Keratinocyte (primary cell): ENCODE measurements at regions not wholly inside any gene's neighbourhood (a gene's known extent, or its start where the extent isn't known, plus 50 kb on each side); places are given as distances from the start of the nearest gene placed in this dataset.

Experiments used
- DNase-seq: peaks from one replicate; pipeline ENCODE4 v3.0.0-alpha.2; 2011; ENCODE audit warnings: low read depth, missing footprints, low spot score
- FAIRE-seq: peaks from 2 replicates; lab custom pipeline; 2011; peaks lifted over from hg19 to GRCh38; lab: Jason Lieb, UNC
- H2AFZ ChIP-seq: 2 replicates; pipeline ENCODE4 v1.6.0; 2012; ENCODE audit warnings: low read length, control low read depth, inconsistent platforms; ENCODE audit not compliant: control insufficient read depth
- H3K27ac ChIP-seq: 2 replicates; pipeline ENCODE4 v1.5.1; 2011; ENCODE audit warnings: low read length; ENCODE audit not compliant: control insufficient read depth, insufficient read depth
- H3K27me3 ChIP-seq: 3 replicates; pipeline ENCODE4 v1.6.0; 2011; ENCODE audit warnings: low read length; ENCODE audit not compliant: control insufficient read depth, insufficient read depth; ENCODE audit errors: extremely low read depth
- H3K36me3 ChIP-seq, 2 experiments: 2 replicates in 1 of 2; 3 replicates in 1 of 2; pipeline ENCODE4 v1.5.1; 2011; ENCODE audit warnings: low read length in 2 of 2, mild to moderate bottlenecking in 1 of 2; ENCODE audit not compliant: control insufficient read depth in 2 of 2, insufficient read depth in 2 of 2; ENCODE audit errors: extremely low read depth in 1 of 2
- H3K4me1 ChIP-seq: 3 replicates; pipeline ENCODE4 v1.5.1; 2011; ENCODE audit warnings: low read length; ENCODE audit not compliant: control insufficient read depth, insufficient read depth; ENCODE audit errors: extremely low read depth
- H3K4me2 ChIP-seq: 3 replicates; pipeline ENCODE4 v1.6.0; 2011; ENCODE audit warnings: low read depth, low read length; ENCODE audit not compliant: control insufficient read depth, insufficient read depth; ENCODE audit errors: extremely low read depth
- H3K4me3 ChIP-seq, 3 experiments: fragments of 200-600 bp in 1 of 3; sonication (generic) in 1 of 3; 2 replicates in 2 of 3; 3 replicates in 1 of 3; pipeline ENCODE4 v1.5.1; 2011 to 2016; ENCODE audit warnings: low read length in 3 of 3, mild to moderate bottlenecking in 3 of 3, control low read depth in 2 of 3, inconsistent platforms in 1 of 3, low read depth in 1 of 3, mixed read lengths in 1 of 3, mixed run types in 1 of 3, moderate library complexity in 1 of 3; ENCODE audit not compliant: control insufficient read depth in 2 of 3, insufficient read depth in 2 of 3; ENCODE audit errors: extremely low read depth in 1 of 3
- H3K79me2 ChIP-seq: 2 replicates; pipeline ENCODE4 v1.6.0; 2012; ENCODE audit warnings: low read length; ENCODE audit not compliant: control insufficient read depth, insufficient read depth
- H3K9ac ChIP-seq: 3 replicates; pipeline ENCODE4 v1.6.0; 2011; ENCODE audit warnings: low read length; ENCODE audit not compliant: control insufficient read depth, insufficient read depth; ENCODE audit errors: extremely low read depth
- H3K9me1 ChIP-seq: 3 replicates; pipeline ENCODE4 v1.6.0; 2011; ENCODE audit warnings: low read length; ENCODE audit not compliant: control insufficient read depth, insufficient read depth; ENCODE audit errors: extremely low read depth
- H3K9me3 ChIP-seq: 2 replicates; pipeline ENCODE4 v1.5.1; 2012; ENCODE audit warnings: low read depth, low read length; ENCODE audit not compliant: control insufficient read depth
- H4K20me1 ChIP-seq: 3 replicates; pipeline ENCODE4 v1.6.0; 2011; ENCODE audit warnings: low read length; ENCODE audit not compliant: control insufficient read depth, insufficient read depth; ENCODE audit errors: extremely low read depth
- EZH2 ChIP-seq: IDR thresholded peaks from one replicate; pipeline ENCODE4 v1.6.1; 2012; ENCODE audit warnings: inconsistent platforms, mild to moderate bottlenecking, low read length, moderate library complexity
- dilution Hi-C: fragments of 300-500 bp; cut with MboI; formaldehyde crosslinking; loops from one replicate; pipeline ENCODE4 v1.7.0; 2020; ENCODE audit warnings: low sequenced_read_pairs; ENCODE audit not compliant: extremely low pct_ligation_motif_present
- TF ChIP-seq, protein P1 (sequence below), 3 experiments: IDR thresholded peaks in 1 of 3; conservative IDR thresholded peaks in 1 of 3; optimal IDR thresholded peaks in 1 of 3; 2 replicates in 2 of 3; 3 replicates in 1 of 3; pipeline versions ENCODE3 to v1.5.1; 2011; ENCODE audit warnings: low read length in 3 of 3, mild to moderate bottlenecking in 3 of 3, moderate library complexity in 2 of 3, control low read depth in 1 of 3, inconsistent platforms in 1 of 3; ENCODE audit not compliant: insufficient read depth in 2 of 3; ENCODE audit errors: extremely low read depth in 1 of 3

DNA sequence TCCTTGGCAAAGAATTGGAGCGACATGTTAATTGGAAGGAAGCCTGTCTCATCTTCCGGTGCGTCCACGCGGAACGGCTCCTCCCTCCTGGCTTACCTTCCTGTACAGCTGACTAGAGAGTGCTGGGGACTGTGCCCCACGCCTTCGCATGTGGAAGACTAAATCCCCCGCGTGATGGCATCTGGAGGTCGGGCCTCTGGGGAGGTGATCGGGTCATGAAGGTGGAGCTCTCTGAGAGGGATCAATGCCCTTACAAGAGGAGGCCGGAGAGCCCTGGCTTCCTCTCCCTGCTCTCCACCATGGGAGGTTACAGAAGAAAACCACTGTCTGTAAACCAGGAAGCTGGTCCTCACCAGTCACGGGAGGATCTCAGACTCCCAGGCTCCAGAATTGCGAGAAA is 104.1 kb upstream of the OTOS start:
- no peak overlapping the region for H3K27ac ChIP-seq
- dilution Hi-C loops: no loop called here

DNA sequence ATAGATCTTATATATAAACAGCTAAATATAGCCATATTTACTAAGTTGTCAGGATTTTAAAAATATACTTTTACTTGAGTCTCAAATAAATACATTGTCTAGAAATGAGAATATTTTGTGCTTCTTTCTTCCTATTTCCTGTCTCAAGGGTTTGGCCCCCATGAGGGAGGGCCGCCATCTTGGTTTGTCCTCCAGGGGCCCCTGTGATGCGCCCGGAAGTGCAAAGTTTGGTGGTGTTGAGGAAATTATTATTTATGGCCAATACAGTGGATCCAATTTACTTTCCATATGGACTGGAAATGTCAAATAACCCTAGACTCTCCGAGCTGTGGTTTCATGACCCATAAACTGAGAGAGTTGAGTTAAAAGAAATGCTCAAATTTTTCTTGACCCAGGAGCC is 104.7 kb upstream of the OTOS start:
- dilution Hi-C loops: no loop called here
- H3K36me3 ChIP-seq: no peaks in the 10 kb centered on the region
- H3K9ac ChIP-seq: no peak overlapping the region
- FAIRE-seq (no peak), DNase-seq (no peak)
- no peaks in the 10 kb centered on the region for H3K9me3 ChIP-seq
- no peak overlapping the region for H3K4me3 ChIP-seq
- H3K9me1 ChIP-seq: no peaks in the 10 kb centered on the region
- H3K4me1 ChIP-seq: peaks cover 10% of the 10 kb centered on the region
- no peak overlapping the region for H3K4me2 ChIP-seq
- H3K27me3 ChIP-seq: no peaks in the 10 kb centered on the region
- no peaks in the 10 kb centered on the region for H3K79me2 ChIP-seq
- H3K27ac ChIP-seq: no peak overlapping the region
- no peak for TF ChIP-seq EZH2
- TF ChIP-seq, protein P1, sequence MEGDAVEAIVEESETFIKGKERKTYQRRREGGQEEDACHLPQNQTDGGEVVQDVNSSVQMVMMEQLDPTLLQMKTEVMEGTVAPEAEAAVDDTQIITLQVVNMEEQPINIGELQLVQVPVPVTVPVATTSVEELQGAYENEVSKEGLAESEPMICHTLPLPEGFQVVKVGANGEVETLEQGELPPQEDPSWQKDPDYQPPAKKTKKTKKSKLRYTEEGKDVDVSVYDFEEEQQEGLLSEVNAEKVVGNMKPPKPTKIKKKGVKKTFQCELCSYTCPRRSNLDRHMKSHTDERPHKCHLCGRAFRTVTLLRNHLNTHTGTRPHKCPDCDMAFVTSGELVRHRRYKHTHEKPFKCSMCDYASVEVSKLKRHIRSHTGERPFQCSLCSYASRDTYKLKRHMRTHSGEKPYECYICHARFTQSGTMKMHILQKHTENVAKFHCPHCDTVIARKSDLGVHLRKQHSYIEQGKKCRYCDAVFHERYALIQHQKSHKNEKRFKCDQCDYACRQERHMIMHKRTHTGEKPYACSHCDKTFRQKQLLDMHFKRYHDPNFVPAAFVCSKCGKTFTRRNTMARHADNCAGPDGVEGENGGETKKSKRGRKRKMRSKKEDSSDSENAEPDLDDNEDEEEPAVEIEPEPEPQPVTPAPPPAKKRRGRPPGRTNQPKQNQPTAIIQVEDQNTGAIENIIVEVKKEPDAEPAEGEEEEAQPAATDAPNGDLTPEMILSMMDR (optimal IDR thresholded peaks at IDR 0.05 in 1 of 3, IDR thresholded peaks at IDR 0.05 in 1 of 3, conservative IDR thresholded peaks at IDR 0.05 in 1 of 3; ENCODE audit: extremely low read depth in 1 of 3, insufficient read depth in 2 of 3, low read length in 3 of 3): no peak
- H4K20me1 ChIP-seq: no peaks in the 10 kb centered on the region
- no peak overlapping the region for H2AFZ ChIP-seq

More for the DNA sequence above, 104.1 kb upstream of the OTOS start:
- Histone ChIP-seq H3K4me2 (no peak overlapping the region), H2AFZ (peak overlapping the region; percentile 63), H4K20me1 (no peaks in the 10 kb centered on the region), H3K79me2 (no peaks in the 10 kb centered on the region), H3K9me1 (no peaks in the 10 kb centered on the region), H3K4me3 (no peak overlapping the region), H3K4me1 (peaks cover 4% of the 10 kb centered on the region), H3K36me3 (no peaks in the 10 kb centered on the region), H3K9me3 (no peaks in the 10 kb centered on the region), H3K27me3 (no peaks in the 10 kb centered on the region), H3K9ac (no peak overlapping the region)
- FAIRE-seq (no peak), DNase-seq (no peak)
- TF ChIP-seq, protein P1 (optimal IDR thresholded peaks at IDR 0.05 in 1 of 3, IDR thresholded peaks at IDR 0.05 in 1 of 3, conservative IDR thresholded peaks at IDR 0.05 in 1 of 3; ENCODE audit: extremely low read depth in 1 of 3, insufficient read depth in 2 of 3, low read length in 3 of 3): no peak
- no peak for TF ChIP-seq EZH2
